Spleen (tissue), 7 donors: ENCODE measurements at regions not wholly inside any gene's neighbourhood (a gene's known extent, or its start where the extent isn't known, plus 50 kb on each side); places are given as distances from the start of the nearest gene placed in this dataset.

Source experiments
- POLR2A ChIP-seq, 3 donors: fragments of 450-650 bp; IDR thresholded peaks; one replicate each; pipeline ENCODE4 v1.5.1; 2017; ENCODE audit warnings: antibody characterized with exemption in 3 of 3, mild to moderate bottlenecking in 1 of 3
- TF ChIP-seq, protein P1 (sequence below), 11 experiments: fragments of 200-600 bp in 7 of 11; fragments of 450-650 bp in 4 of 11; sonication (generic) in 4 of 11; IDR thresholded peaks in 8 of 11; conservative IDR thresholded peaks in 3 of 11; 1 replicate in 7 of 11; 2 replicates in 4 of 11; pipeline versions ENCODE4 v1.4.0 to v1.8.0; 2016 to 2021; ENCODE audit warnings: antibody characterized with exemption in 11 of 11, inconsistent platforms in 4 of 11, mild to moderate bottlenecking in 1 of 11
- donor health status: DM: no; HTN: no; CAD: no; lungs with moderate emphysema.
- donor health status: DM: no; HTN: no; CAD: no.
- donor health status: DM: no; HTN: no; CAD: no.

DNA sequence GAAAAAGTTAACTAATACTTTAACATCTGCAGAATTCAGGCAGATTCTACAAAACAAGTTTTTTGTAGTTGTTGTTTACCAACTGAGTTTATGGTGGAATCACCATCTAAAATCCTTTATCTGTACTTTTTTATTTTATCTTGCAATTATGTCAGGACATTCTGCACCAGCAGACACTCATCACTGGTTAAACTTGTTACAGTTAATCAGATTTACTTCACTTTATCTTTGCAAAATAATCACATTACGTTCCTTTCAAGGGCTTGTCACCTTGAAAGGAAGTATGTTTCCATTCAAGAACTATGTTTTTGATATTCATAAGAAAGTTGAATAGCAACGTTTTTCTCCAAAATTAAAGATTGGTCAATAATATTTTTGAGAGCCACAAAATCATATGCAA, 796.6 kb upstream of the ROBO1 start:
- TF ChIP-seq, protein P1, sequence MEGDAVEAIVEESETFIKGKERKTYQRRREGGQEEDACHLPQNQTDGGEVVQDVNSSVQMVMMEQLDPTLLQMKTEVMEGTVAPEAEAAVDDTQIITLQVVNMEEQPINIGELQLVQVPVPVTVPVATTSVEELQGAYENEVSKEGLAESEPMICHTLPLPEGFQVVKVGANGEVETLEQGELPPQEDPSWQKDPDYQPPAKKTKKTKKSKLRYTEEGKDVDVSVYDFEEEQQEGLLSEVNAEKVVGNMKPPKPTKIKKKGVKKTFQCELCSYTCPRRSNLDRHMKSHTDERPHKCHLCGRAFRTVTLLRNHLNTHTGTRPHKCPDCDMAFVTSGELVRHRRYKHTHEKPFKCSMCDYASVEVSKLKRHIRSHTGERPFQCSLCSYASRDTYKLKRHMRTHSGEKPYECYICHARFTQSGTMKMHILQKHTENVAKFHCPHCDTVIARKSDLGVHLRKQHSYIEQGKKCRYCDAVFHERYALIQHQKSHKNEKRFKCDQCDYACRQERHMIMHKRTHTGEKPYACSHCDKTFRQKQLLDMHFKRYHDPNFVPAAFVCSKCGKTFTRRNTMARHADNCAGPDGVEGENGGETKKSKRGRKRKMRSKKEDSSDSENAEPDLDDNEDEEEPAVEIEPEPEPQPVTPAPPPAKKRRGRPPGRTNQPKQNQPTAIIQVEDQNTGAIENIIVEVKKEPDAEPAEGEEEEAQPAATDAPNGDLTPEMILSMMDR (IDR thresholded peaks at IDR 0.05 in 8 of 11, conservative IDR thresholded peaks at IDR 0.05 in 3 of 11), result no peak
- no peak for TF ChIP-seq POLR2A (IDR thresholded peaks at IDR 0.05)
